CD4-positive, alpha-beta T cell treated with Interleukin-17A for 1 hour (primary cell): ENCODE measurements at regions not wholly inside any gene's neighbourhood (a gene's known extent, or its start where the extent isn't known, plus 50 kb on each side); places are given as distances from the start of the nearest gene placed in this dataset.
A peak's percentile ranks its signal among the peaks of the same experiment; 100 is the strongest.
"Not testable (repeated sequence)": the region's sequence is repeated elsewhere in the genome, so short reads cannot be mapped to it uniquely, and the experiment has no call there.

ENCODE experiments used
- DNase-seq: peaks from one replicate; pipeline ENCODE4 v3.0.0-alpha.2; 2020

DNA sequence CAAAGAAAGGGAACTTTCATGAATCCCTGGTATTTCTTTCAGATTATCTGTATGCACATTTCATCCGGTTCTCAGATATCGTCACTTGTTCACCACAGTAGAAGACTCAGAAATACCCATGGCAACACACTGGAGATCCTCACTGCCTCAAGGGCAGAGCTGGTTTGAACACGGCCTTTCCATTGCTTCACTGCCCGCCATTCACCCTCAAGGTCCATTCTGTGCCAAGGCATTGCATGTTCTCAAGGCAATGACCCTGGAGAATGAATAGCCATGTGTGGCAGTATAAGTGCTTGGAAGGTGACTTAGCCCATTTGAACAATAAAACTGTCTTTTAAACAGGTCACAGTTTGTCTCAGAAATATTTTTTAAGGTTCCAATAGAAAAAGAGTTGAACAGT is 606.5 kb downstream of the IPMK start:
- DNase-seq, result no peak

GRCh38 chr10:57657164-57657765 is 610.4 kb downstream of the IPMK start:
- DNase-seq, result peak; percentile 3

GRCh38 chr10:57654856-57655255 is 612.8 kb downstream of the IPMK start:
- DNase-seq, result no peak

- not testable (repeated sequence) for DNase-seq
These were observed 622.6 kb downstream of the IPMK start for GRCh38 chr10:57645108-57645507.

DNA sequence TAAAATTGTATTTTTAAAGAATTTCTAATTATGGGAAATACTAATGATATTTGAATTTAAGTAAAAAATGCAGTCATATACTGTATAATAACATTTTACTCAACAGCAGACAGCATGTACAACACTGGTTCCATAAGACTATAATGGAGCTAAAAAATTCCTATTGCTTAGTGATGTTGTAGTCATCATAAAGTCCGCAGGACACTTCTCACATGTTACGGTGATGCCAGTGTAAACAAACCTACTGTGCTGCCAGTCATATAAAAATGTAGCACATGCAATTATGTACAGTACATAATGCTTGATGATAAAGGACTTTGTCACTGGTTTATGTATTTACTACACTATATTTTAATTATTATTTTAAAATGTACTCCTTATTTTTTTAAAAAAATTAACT is 629.3 kb downstream of the IPMK start:
- DNase-seq, result no peak

DNA sequence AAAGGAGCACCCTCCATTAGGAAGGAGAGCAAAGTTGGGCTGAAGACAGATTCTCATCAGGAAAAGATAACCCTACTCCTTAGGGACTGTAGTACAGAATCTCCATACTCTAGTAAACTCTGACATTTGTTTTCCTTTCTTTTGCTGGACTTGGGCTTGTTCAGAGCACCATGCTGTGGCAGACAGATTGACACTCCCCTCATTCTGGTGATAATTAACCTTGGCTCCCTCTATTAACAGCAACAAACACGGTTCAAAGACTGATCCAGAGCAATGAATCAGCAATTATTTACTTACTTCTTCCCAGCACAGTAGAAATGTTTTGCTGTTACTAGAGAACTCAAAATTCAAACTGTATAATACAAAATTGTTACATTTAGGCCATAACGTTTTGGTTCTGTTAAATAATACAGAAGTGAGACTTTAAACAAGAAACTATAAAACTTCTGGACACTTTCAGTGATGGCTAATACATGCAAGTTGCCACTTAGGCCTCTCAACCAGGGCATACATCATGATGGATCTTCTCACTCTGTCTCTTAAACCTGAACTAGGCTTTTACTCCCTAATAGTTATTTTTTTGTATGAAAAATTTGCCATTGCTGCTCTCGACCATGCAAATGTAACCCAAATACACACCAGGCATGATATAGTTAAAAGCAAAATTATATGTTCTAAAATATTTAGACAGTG is 639.0 kb downstream of the IPMK start:
- no peak for DNase-seq

DNA sequence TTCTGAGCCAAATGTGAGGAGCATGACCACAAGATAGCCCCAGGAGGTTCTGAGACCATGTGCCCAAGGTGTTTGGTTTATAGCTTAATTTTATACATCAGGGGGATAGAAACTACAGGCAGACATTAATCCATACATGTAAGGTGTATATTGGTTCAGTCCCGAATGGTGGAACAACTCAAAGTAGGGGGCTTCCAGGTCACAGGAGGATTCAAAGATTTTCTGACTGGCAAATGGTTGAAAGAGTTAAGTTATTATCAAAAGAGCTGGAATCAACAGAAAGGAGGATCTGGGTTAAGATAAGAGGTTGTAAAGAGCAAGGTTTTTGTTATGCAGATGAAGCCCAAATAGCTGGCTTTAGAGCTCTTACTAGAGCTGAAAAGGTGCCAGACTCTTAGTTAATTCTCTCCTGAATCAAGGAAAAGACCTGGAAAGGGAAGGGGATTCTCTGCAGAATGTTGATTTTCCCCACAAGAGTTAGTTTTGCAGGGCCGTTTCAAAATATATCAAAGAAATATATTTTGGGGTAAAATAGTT is 640.0 kb downstream of the IPMK start:
- no peak for DNase-seq

- no peak for DNase-seq
These were observed 642.7 kb downstream of the IPMK start for GRCh38 chr10:57624856-57625592.

DNA sequence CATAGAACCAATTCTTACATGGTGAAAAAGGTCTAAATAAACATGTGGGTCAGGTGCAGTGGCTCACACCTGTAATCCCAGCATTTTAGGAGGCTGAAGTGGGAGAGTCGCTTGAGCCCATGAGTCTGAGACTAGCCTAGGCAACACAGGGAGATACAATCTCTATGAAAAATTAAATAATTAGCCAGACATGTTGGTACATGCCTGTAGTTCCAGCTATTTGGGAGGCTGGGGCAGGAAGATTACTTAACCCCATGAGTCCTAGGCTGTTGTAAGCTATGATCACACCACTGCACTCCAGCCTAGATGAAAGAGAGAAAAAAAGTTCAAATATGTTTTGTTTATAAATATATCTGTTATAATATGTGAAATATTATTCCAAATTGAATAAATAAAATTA is 643.6 kb downstream of the IPMK start:
- DNase-seq, result no peak

DNA sequence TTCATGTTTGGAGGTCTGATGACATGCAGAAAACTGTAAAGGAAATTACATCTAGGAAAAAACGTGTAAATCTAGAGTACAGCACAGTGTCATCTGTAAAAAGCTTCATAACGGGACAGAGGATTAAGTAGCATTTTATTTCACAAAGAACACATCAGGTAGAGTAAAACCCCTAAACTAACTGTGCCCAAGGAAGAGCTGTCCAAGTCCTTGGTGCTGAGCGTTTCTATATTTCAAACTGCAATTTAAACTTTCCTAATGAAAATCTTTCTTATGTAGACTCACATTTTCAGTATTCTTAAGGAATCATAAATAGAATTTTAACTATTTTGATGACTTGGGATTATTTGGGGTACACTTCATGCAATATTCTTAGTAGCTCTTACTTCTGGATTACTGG is 646.2 kb downstream of the IPMK start:
- DNase-seq, result no peak

DNA sequence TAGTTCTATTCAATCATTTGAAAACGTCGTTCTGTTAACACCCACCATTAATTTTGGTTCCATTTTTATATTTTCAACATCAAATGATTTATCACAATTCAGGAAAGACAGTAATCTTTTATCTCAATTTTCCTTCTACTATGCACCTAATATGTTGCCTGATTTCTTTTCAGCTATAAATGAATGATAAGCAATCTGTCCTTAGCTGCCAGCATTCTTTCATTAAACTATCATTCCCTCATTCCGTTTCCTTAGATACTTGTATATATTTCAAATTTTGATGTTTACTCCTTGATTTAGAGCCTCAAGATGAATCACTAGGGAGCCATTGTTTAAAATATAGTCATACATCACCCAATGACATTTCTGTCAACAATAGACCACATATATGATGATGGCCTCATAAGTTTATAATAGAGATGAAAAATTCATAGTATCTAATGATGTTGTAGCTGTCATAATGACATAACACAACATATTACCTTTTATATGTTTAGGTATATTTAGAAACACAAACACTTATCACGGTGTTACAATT is 661.7 kb downstream of the IPMK start:
- DNase-seq, result no peak

- DNase-seq, result no peak
These were observed 668.3 kb downstream of the IPMK start for GRCh38 chr10:57599440-57599839.

DNA sequence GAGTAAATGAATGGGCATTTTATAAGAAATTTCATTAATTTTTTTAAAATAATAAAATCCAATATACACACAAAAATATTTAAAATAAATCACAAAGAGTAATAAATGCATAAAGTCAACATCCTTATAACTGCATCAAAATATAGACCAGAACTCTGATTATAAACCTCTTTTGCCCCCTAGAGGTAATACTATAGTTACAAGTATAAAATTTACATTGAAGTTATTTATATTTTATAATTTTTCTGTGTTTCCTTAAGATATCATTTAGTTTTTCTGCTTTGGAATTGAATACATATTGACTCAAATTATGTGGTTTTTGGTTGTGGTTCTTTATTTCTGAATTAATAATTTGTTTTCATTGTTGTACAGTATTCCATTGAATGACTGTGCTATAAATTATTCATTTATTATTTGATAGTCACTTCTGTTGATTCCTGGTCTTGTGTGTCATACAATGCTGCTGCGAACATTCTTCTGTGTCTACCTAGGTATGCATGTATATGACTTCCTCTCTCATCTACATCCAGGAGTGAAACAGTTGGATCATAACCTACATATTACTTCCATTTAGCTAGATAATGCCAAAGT is 673.6 kb downstream of the IPMK start:
- DNase-seq, result no peak

- DNase-seq, result no peak
These were observed 687.8 kb downstream of the IPMK start for GRCh38 chr10:57579926-57580325.

- no peak for DNase-seq
These were observed 705.5 kb downstream of the IPMK start for GRCh38 chr10:57562211-57562610.

- DNase-seq, result not testable (repeated sequence)
These were observed 715.9 kb downstream of the IPMK start for GRCh38 chr10:57551774-57552173.

DNA sequence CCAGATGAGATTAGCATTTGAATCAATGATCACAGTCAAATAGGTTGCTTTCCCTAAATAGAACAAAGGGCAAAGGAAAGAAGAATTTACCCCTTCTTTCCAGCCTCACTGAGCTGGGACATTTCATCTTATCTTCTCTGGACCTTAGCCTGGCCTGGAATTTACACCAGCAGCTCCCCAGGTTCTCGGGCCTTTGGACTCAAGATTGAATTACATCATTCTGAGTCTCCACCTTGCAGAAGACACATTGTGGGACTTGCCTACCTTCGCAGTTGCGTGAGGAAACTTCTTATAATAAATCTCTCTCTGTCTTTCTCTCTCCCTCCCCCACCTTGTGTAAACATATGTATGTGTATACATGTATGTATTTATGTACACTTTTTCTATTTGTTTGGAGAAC is 732.4 kb downstream of the IPMK start:
- DNase-seq, result no peak

GRCh38 chr10:57513637-57514036 is 754.1 kb downstream of the IPMK start:
- DNase-seq, result no peak

- no peak for DNase-seq
These were observed 759.9 kb downstream of the IPMK start for GRCh38 chr10:57507788-57508187.

DNA sequence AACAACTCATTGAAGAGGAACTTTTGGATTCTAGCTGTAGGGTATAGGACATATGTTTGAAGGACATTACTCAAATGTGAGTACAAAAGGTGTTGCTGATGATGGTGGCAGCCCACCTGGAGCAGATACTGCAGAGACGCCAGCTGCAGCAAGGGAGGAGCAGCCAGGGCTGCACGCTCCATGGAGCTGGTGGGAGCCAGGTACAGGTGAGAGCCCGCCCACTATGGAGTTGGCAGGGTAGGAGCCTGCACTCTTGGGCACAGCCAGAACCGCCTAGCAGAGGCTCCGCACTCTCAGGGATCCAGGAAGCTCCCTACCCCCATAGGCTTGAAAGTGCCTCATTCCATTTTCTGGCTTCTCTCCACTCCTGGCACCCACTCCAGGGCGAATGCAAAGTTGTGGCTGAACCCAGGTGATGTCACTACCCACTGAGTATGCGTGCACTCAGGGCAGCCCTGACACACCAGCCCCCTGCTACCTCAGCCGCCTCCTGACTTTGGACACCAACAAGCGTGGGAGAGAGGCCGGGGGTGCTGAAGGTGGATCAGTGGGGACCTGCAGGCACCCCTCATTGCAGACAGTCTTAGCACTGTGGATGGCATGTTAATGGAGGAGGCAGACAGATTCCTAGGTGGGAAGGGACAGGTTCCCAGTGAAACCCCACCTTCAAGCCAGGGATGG is 761.1 kb downstream of the IPMK start:
- no peak for DNase-seq

GRCh38 chr10:57494486-57494885 is 773.2 kb downstream of the IPMK start:
- DNase-seq, result no peak

DNA sequence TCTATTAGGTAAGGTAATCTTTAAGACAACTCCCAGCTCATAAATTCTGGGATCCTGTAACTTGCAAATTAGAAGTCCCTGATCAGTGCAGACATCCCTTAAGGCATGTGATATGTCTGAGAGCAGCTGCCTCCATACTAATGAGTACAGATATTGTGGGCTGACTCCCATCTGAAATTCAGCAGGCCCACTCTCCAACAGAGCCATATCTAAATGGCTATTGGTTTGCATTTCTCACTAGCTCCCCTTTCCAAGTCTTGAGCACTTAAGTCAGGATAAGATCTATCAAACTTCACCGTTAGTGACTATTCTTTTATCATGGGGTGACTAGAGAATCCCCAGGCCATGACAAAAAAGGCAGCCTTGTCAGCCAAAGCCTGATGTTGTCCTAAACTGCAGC is 785.4 kb downstream of the IPMK start:
- DNase-seq, result no peak
